GM12864 (cell line): ENCODE measurements at regions not wholly inside any gene's neighbourhood (a gene's known extent, or its start where the extent isn't known, plus 50 kb on each side); places are given as distances from the start of the nearest gene placed in this dataset.

Source experiments
- DNase-seq: peaks from one replicate; pipeline ENCODE4 v3.0.0-alpha.2; 2011; ENCODE audit warnings: low read depth
- H3K4me3 ChIP-seq: 2 replicates; pipeline ENCODE4 v1.5.1; 2011; ENCODE audit warnings: mild to moderate bottlenecking, low read depth, low read length, control low read depth
- TF ChIP-seq, protein P1 (sequence below): IDR thresholded peaks from 2 replicates; pipeline ENCODE4 v1.5.1; 2011; ENCODE audit warnings: low read depth, mild to moderate bottlenecking, moderate library complexity, low read length, control low read depth, inconsistent platforms; ENCODE audit errors: missing control alignments

DNA sequence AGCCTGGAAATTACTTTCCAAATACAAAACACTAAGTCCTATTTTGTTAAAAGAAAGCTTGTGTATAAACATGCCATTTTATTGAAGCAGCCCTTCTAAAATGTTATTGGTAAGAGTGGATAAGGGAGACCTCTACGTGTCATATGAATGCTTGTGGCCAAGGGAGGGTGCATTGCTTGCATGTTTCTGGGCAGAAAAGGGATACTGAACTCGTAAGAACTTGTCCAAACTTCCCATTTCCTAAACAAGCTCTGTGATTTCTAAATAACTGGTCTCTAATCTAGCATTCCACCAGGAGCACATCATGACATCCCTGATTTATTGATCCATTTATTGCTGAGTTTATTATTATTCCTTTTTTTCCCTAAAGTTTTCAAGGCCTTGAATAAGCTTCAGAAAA lies 474.1 kb downstream of the CD109 start:
- TF ChIP-seq, protein P1, sequence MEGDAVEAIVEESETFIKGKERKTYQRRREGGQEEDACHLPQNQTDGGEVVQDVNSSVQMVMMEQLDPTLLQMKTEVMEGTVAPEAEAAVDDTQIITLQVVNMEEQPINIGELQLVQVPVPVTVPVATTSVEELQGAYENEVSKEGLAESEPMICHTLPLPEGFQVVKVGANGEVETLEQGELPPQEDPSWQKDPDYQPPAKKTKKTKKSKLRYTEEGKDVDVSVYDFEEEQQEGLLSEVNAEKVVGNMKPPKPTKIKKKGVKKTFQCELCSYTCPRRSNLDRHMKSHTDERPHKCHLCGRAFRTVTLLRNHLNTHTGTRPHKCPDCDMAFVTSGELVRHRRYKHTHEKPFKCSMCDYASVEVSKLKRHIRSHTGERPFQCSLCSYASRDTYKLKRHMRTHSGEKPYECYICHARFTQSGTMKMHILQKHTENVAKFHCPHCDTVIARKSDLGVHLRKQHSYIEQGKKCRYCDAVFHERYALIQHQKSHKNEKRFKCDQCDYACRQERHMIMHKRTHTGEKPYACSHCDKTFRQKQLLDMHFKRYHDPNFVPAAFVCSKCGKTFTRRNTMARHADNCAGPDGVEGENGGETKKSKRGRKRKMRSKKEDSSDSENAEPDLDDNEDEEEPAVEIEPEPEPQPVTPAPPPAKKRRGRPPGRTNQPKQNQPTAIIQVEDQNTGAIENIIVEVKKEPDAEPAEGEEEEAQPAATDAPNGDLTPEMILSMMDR: no peak
- DNase-seq: no peak
- H3K4me3 ChIP-seq: no peak overlapping the region

DNA sequence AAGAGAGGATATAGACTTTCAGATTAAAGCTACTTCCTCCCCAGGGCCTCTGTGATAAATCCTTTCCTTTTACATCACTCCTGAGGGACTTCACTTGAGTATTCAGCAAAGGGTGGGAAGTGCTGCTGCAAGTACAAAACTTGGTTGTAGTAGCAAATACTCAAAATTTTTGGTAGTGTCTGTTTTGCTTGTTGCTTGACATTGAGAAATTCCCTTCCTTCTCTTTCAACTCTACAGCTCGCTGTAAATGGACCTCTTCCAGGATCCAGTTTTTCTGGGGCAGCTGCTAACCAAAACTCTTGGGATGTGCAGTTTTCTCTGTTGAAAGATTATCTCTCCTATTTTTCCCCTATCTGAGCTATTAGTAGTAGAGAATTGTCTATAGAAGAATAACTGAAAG lies 472.0 kb downstream of the CD109 start:
- no peak overlapping the region for H3K4me3 ChIP-seq
- DNase-seq: no peak
- TF ChIP-seq, protein P1: no peak

DNA sequence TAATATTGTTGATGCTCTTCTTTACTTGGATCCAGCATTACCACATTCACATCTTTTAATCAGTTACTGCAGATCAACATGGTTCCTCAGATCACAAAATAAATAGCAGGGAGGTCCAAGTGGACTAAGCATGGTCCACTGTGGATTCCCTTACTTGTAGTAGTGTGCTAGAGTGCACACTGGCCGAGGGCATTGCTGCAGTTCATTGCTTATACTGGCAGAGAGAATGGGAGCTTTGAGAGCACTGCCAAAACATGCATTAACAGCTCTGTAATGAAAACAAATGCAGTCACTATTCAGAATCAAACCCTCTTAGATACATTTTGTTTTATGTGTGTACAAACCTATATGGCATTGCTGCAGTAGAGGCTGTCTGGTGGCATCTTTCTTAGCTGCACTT lies 471.5 kb downstream of the CD109 start:
- no peak for DNase-seq
- H3K4me3 ChIP-seq: no peak overlapping the region
- TF ChIP-seq, protein P1: no peak

DNA sequence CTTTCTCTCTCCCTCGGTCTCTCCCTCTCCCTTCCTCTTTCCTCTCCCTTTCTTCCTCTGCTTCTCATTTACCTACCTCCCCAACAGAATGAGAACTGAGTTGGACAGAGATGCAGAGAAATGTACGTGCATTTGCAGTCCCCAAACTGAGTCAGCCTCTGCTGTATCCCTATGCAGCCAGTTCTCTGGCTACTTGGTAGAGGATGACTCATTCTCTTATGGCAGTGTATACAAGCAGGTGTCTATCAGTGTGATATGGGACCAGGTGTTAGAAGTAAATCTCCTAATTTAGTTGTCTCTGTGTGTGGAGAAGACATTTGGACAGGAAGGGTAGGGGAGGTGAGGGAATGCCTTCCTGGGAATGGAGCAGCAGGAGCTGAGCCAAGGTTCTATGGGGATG lies 470.8 kb downstream of the CD109 start:
- no peak overlapping the region for H3K4me3 ChIP-seq
- TF ChIP-seq, protein P1: no peak
- DNase-seq: no peak

DNA sequence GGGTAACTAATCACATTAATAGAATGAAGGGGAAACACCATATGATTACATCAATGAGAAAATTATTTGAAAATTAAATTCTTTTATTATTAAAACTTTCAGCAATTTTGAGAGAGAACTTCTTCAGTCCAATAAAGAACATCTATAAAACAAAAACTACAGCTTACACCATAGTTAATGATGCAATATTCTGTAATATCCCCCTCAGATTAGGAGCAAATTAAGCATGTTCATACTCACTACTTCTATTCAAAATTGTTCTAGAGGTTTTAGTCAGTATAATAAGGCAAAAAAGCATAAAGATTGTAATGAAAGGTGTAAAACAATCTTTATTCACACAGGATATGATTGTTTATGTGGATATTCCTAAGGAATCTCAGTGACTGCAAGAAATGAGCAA lies 465.4 kb downstream of the CD109 start:
- no peak overlapping the region for H3K4me3 ChIP-seq
- DNase-seq: no peak
- TF ChIP-seq, protein P1: no peak

DNA sequence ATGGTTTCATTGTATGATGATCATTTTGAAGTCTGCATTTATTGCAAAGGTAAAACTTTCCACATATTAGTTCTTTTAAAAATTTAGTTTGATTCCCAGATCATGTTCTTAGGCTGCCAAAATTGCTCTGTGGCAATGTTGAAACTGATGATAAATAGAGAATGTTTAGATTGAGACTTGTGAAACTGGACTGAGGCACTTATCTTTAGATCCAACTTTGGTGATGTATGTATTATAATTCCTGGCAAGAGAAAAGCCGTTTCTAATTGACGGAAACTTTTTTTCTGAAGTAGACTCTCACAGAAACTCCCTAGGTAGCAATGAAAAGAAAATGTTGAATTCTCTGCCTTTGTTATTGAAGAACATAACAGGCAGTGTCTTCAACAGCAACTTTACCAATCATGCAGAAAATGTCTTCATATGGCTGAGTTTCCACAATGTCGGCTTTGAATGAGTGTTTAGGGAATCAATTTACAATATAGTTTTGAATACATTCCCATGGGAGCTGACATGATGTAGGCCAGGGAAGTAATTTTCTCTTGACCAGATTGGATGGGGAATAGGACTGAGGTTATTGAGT lies 456.2 kb downstream of the CD109 start:
- TF ChIP-seq, protein P1: no peak
- no peak overlapping the region for H3K4me3 ChIP-seq
- no peak for DNase-seq

DNA sequence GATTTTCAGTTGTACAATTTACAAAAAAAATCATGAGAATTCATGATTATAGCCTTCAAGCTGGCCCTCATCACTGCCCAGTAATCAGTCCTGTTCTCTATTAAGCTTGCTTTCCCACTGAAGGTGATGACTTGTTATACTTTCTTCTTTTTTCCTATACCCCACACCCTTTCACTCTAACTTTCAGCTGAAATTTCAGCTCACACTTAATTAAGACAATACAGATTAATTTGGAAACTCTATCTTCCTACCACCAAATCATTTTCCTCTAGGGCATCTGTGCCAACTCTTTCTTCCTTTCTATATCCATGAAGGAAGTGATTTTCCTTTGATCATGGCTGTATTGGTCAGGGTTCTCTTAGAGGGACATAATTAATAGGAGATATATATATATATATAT lies 449.9 kb downstream of the CD109 start:
- no peak overlapping the region for H3K4me3 ChIP-seq
- no peak for DNase-seq
- TF ChIP-seq, protein P1: no peak
